CD14-positive monocyte (primary cell): ENCODE measurements at regions not wholly inside any gene's neighbourhood (a gene's known extent, or its start where the extent isn't known, plus 50 kb on each side); places are given as distances from the start of the nearest gene placed in this dataset.

ENCODE experiments used
- DNase-seq, 3 donors: peaks; one replicate each; pipeline ENCODE4 v3.0.0-alpha.2; 2011 to 2022
- H2AFZ ChIP-seq: 2 replicates; pipeline ENCODE4 v1.6.0; 2012; ENCODE audit warnings: mild to moderate bottlenecking, low read depth, low read length, inconsistent platforms; ENCODE audit not compliant: insufficient read depth, poor library complexity, severe bottlenecking
- H3K27ac ChIP-seq, 2 donors: 1 replicate in 1 of 2; 2 replicates in 1 of 2; pipeline ENCODE4 v1.5.1; 2012 to 2013; ENCODE audit warnings: low read length in 2 of 2, control low read depth in 1 of 2, inconsistent platforms in 1 of 2, low read depth in 1 of 2, mild to moderate bottlenecking in 1 of 2
- H3K27me3 ChIP-seq, 2 donors: one replicate each; pipeline versions ENCODE4 v1.6.0 to v1.6.1; 2011 to 2013; ENCODE audit warnings: low read length in 2 of 2; ENCODE audit not compliant: control insufficient read depth in 2 of 2, insufficient read depth in 2 of 2
- H3K36me3 ChIP-seq, 2 donors: replicated peaks in 1 of 2; 1 replicate in 1 of 2; 2 replicates in 1 of 2; pipeline versions ENCODE4 v1.5.1 to v1.6.1; 2012 to 2013; ENCODE audit warnings: low read length in 2 of 2, control low read depth in 1 of 2, inconsistent platforms in 1 of 2, mild to moderate bottlenecking in 1 of 2; ENCODE audit not compliant: insufficient read depth in 2 of 2, control insufficient read depth in 1 of 2
- H3K4me1 ChIP-seq, 2 donors: 1 replicate in 1 of 2; 2 replicates in 1 of 2; pipeline versions ENCODE4 v1.5.1 to v1.6.1; 2012 to 2013; ENCODE audit warnings: low read length in 2 of 2, control low read depth in 1 of 2, inconsistent platforms in 1 of 2, mild to moderate bottlenecking in 1 of 2, moderate library complexity in 1 of 2; ENCODE audit not compliant: insufficient read depth in 2 of 2, control insufficient read depth in 1 of 2
- H3K4me2 ChIP-seq: replicated peaks from 2 replicates; pipeline ENCODE3; 2012; ENCODE audit warnings: low read length, moderate library complexity, mild to moderate bottlenecking; ENCODE audit not compliant: poor library complexity, severe bottlenecking; ENCODE audit errors: extremely low read depth
- H3K4me3 ChIP-seq, 3 experiments: fragments of 200-600 bp in 1 of 3; sonication (generic) in 1 of 3; replicated peaks in 1 of 3; 1 replicate in 2 of 3; 2 replicates in 1 of 3; pipeline ENCODE4 v1.5.1; 2011 to 2013; ENCODE audit warnings: low read length in 3 of 3, mild to moderate bottlenecking in 3 of 3, control low read depth in 2 of 3, low read depth in 2 of 3, inconsistent platforms in 1 of 3, moderate library complexity in 1 of 3
- H3K79me2 ChIP-seq: 2 replicates; pipeline ENCODE4 v1.6.0; 2012; ENCODE audit warnings: mild to moderate bottlenecking, control low read depth, inconsistent platforms, low read length, moderate library complexity; ENCODE audit not compliant: insufficient read depth
- H3K9ac ChIP-seq: 2 replicates; pipeline ENCODE4 v1.6.0; 2017; ENCODE audit warnings: low read length, mild to moderate bottlenecking; ENCODE audit not compliant: insufficient read depth, poor library complexity, severe bottlenecking
- H3K9me3 ChIP-seq, 2 donors: replicated peaks in 1 of 2; 1 replicate in 1 of 2; 2 replicates in 1 of 2; pipeline versions ENCODE4 v1.5.1 to v1.6.1; 2012 to 2013; ENCODE audit warnings: low read length in 2 of 2, control low read depth in 1 of 2; ENCODE audit not compliant: control insufficient read depth in 1 of 2, insufficient read depth in 1 of 2
- H4K20me1 ChIP-seq: 2 replicates; pipeline ENCODE4 v1.6.0; 2012; ENCODE audit warnings: mild to moderate bottlenecking, low read length, control low read depth, moderate library complexity; ENCODE audit not compliant: insufficient read depth
- H3K27ac Mint-ChIP-seq, 7 donors: one replicate each; pipeline ENCODE4 v1.8.0; 2020; ENCODE audit warnings: mild to moderate bottlenecking in 7 of 7, mixed read lengths in 7 of 7, moderate library complexity in 6 of 7, inconsistent platforms in 2 of 7
- H3K27me3 Mint-ChIP-seq, 3 donors: one replicate each; pipeline ENCODE4 v1.8.0; 2021 to 2022; ENCODE audit warnings: low read depth in 3 of 3, mild to moderate bottlenecking in 3 of 3, mixed read lengths in 3 of 3, moderate library complexity in 3 of 3, inconsistent platforms in 1 of 3
- H3K36me3 Mint-ChIP-seq, 2 donors: one replicate each; pipeline ENCODE4 v1.8.0; 2020; ENCODE audit warnings: mixed read lengths in 2 of 2, inconsistent platforms in 1 of 2, mild to moderate bottlenecking in 1 of 2
- H3K4me1 Mint-ChIP-seq: one replicate; pipeline ENCODE4 v1.8.0; 2020; ENCODE audit warnings: mild to moderate bottlenecking, mixed read lengths
- H3K4me3 Mint-ChIP-seq, 2 donors: one replicate each; pipeline ENCODE4 v1.8.0; 2020; ENCODE audit warnings: mild to moderate bottlenecking in 2 of 2, mixed read lengths in 2 of 2, moderate library complexity in 1 of 2
- H3K9me3 Mint-ChIP-seq, 7 donors: one replicate each; pipeline ENCODE4 v1.8.0; 2020 to 2022; ENCODE audit warnings: mixed read lengths in 7 of 7, mild to moderate bottlenecking in 6 of 7, moderate library complexity in 6 of 7, inconsistent platforms in 2 of 7
- CTCF ChIP-seq: fragments of 200-600 bp; IDR thresholded peaks from one replicate; pipeline ENCODE4 v1.8.0; 2022; ENCODE audit warnings: antibody characterized with exemption, mild to moderate bottlenecking
- WGBS: methylation state at CpG from one replicate; pipeline ENCODE4 v1.1.5; 2013; ENCODE audit warnings: missing lambda C conversion rate; ENCODE audit not compliant: insufficient coverage; 5-methylcytosine and 5-hydroxymethylcytosine counted together
- intact Hi-C, 2 donors: fragments of 100-400 bp; cut with micrococcal nuclease; formaldehyde crosslinking; loops; one replicate each; pipeline versions ENCODE4 v1.15.0 to v1.15.1; 2023

GRCh38 chr2:226179010-226179409 is 620.6 kb downstream of the IRS1 start:
- Mint-ChIP-seq H3K4me1 (peaks cover 2% of the 10 kb centered on the region), H3K9me3 (peaks cover 22 to 39% (median 31%) of the 10 kb centered on the region in 7 donors), H3K27ac (no peak overlapping the region), H3K4me3 (no peak overlapping the region), H3K36me3 (peaks cover 0 to 6% of the 10 kb centered on the region in 2 donors), H3K27me3 (no peaks in the 10 kb centered on the region)
- no peaks in the 10 kb centered on the region for H3K27me3 ChIP-seq
- no peak for DNase-seq
- no peaks in the 10 kb centered on the region for H3K36me3 ChIP-seq
- H3K4me1 ChIP-seq = peaks cover 5 to 9% of the 10 kb centered on the region in 2 donors
- no peak overlapping the region for H3K27ac ChIP-seq
- intact Hi-C loops = no loop called here
- no peak for TF ChIP-seq CTCF
- no peak overlapping the region for H2AFZ ChIP-seq
- no peaks in the 10 kb centered on the region for H3K79me2 ChIP-seq
- H3K9ac ChIP-seq = no peak overlapping the region
- H3K9me3 ChIP-seq = peaks cover 17 to 43% of the 10 kb centered on the region in 2 donors
- H3K4me2 ChIP-seq = no peak overlapping the region
- H3K4me3 ChIP-seq = no peak overlapping the region
- H4K20me1 ChIP-seq = no peaks in the 10 kb centered on the region
- no CpG with 5 or more reads among the region's 1 CpG for WGBS

- intact Hi-C loops = no loop called here
- TF ChIP-seq CTCF = no peak
- no peak overlapping the region for H3K4me3 ChIP-seq
- H3K9me3 ChIP-seq = peaks cover 17 to 43% of the 10 kb centered on the region in 2 donors
- H3K27me3 ChIP-seq = no peaks in the 10 kb centered on the region
- H3K27ac ChIP-seq = no peak overlapping the region
- WGBS = 100% methylated on average over 1 of the region's 3 CpGs
- no peaks in the 10 kb centered on the region for H3K36me3 ChIP-seq
- no peaks in the 10 kb centered on the region for H4K20me1 ChIP-seq
- H3K27ac Mint-ChIP-seq = no peak overlapping the region
- no peaks in the 10 kb centered on the region for H3K4me1 ChIP-seq
- DNase-seq = no peak
- H3K4me2 ChIP-seq = no peak overlapping the region
- H3K9me3 Mint-ChIP-seq = peaks cover 16 to 41% (median 29%) of the 10 kb centered on the region in 7 donors
- no peak overlapping the region for H3K4me3 Mint-ChIP-seq
- H3K36me3 Mint-ChIP-seq = peaks cover 0 to 6% of the 10 kb centered on the region in 2 donors
- no peaks in the 10 kb centered on the region for H3K4me1 Mint-ChIP-seq
- no peaks in the 10 kb centered on the region for H3K79me2 ChIP-seq
- H2AFZ ChIP-seq = no peak overlapping the region
- H3K9ac ChIP-seq = no peak overlapping the region
- peaks cover 0 to 2% (median 0%) of the 10 kb centered on the region in 3 donors for H3K27me3 Mint-ChIP-seq
Observed at GRCh38 chr2:226176283-226176984, 623.2 kb downstream of the IRS1 start.
